Endothelial cell of umbilical vein (primary cell): ENCODE measurements at regions not wholly inside any gene's neighbourhood (a gene's known extent, or its start where the extent isn't known, plus 50 kb on each side); places are given as distances from the start of the nearest gene placed in this dataset.

Experiments
- BruUV-seq: library from RNA; stranded (reverse); fragments of 400-500 nt; replicated peaks from 2 replicates; lab custom pipeline; 2021; lab: Mats Ljungman, UMichigan
- CTCF ChIA-PET: fragments of 300-600, 350-600 bp; sonication (Branson Sonifier 250); formaldehyde crosslinking; loops from one replicate; lab custom pipeline; 2021; ENCODE audit warnings: antibody characterized with exemption, inconsistent platforms; lab: Charles Lee
- POLR2A ChIA-PET: fragments of 300-600, 350-600 bp; sonication (Branson Sonifier 250); formaldehyde crosslinking; loops from one replicate; lab custom pipeline; 2021; ENCODE audit warnings: antibody characterized with exemption, inconsistent platforms; lab: Charles Lee
- DNase-seq: peaks from one replicate; pipeline ENCODE4 v3.0.0-alpha.2; 2011; ENCODE audit warnings: low read depth, low spot score
- FAIRE-seq: peaks from 2 replicates; lab custom pipeline; 2011; peaks lifted over from hg19 to GRCh38; lab: Jason Lieb, UNC
- H2AFZ ChIP-seq: 2 replicates; pipeline ENCODE4 v1.6.0; 2012; ENCODE audit warnings: low read depth, low read length, control low read depth, inconsistent platforms
- H3K27ac ChIP-seq: 2 replicates; pipeline ENCODE4 v1.5.1; 2011; ENCODE audit warnings: low read depth, mild to moderate bottlenecking, control low read depth, low read length, moderate library complexity; ENCODE audit not compliant: insufficient read depth
- H3K27me3 ChIP-seq, 2 experiments: 2 replicates each; pipeline versions ENCODE4 v1.6.0 to v1.6.1; 2011; ENCODE audit warnings: low read length in 2 of 2, mixed read lengths in 1 of 2; ENCODE audit not compliant: control insufficient read depth in 2 of 2, insufficient read depth in 2 of 2
- H3K36me3 ChIP-seq, 2 experiments: 2 replicates in 1 of 2; 3 replicates in 1 of 2; pipeline ENCODE4 v1.5.1; 2011; ENCODE audit warnings: low read length in 2 of 2, mild to moderate bottlenecking in 1 of 2, moderate library complexity in 1 of 2; ENCODE audit not compliant: control insufficient read depth in 2 of 2, insufficient read depth in 2 of 2; ENCODE audit errors: extremely low read depth in 1 of 2
- H3K4me1 ChIP-seq: 3 replicates; pipeline ENCODE4 v1.5.1; 2011; ENCODE audit warnings: mild to moderate bottlenecking, low read length; ENCODE audit not compliant: control insufficient read depth, insufficient read depth; ENCODE audit errors: extremely low read depth
- H3K4me2 ChIP-seq: 2 replicates; pipeline ENCODE4 v1.6.1; 2011; ENCODE audit warnings: low read length, control low read depth, mixed read lengths; ENCODE audit not compliant: insufficient read depth
- H3K4me3 ChIP-seq, 3 experiments: fragments of 200-600 bp in 1 of 3; sonication (generic), shearing (Covaris generic) in 1 of 3; replicated peaks in 1 of 3; 2 replicates each; pipeline ENCODE4 v1.5.1; 2011 to 2016; ENCODE audit warnings: control low read depth in 3 of 3, low read length in 3 of 3, mild to moderate bottlenecking in 2 of 3, inconsistent platforms in 1 of 3, low read depth in 1 of 3, moderate library complexity in 1 of 3; ENCODE audit not compliant: insufficient read depth in 1 of 3
- H3K79me2 ChIP-seq: 2 replicates; pipeline ENCODE4 v1.6.0; 2012; ENCODE audit warnings: low read length, inconsistent platforms; ENCODE audit not compliant: control insufficient read depth, insufficient read depth
- H3K9ac ChIP-seq: replicated peaks from 2 replicates; pipeline ENCODE3; 2011; ENCODE audit warnings: low read length, control low read depth; ENCODE audit not compliant: insufficient read depth; ENCODE audit errors: extremely low read depth
- H3K9me1 ChIP-seq: replicated peaks from 3 replicates; pipeline ENCODE4 v1.6.0; 2011; ENCODE audit warnings: mild to moderate bottlenecking, low read length; ENCODE audit not compliant: control insufficient read depth, insufficient read depth; ENCODE audit errors: extremely low read depth
- H3K9me3 ChIP-seq: replicated peaks from 2 replicates; pipeline ENCODE4 v1.5.1; 2012; ENCODE audit warnings: low read length, inconsistent platforms; ENCODE audit not compliant: control insufficient read depth, insufficient read depth
- H4K20me1 ChIP-seq: replicated peaks from 2 replicates; pipeline ENCODE3; 2011; ENCODE audit warnings: mild to moderate bottlenecking, low read length; ENCODE audit not compliant: control insufficient read depth, insufficient read depth; ENCODE audit errors: extremely low read depth
- EZH2 ChIP-seq: IDR thresholded peaks from 2 replicates; pipeline ENCODE4 v1.6.1; 2012; ENCODE audit warnings: borderline replicate concordance, low read depth, mild to moderate bottlenecking, moderate library complexity, low read length, inconsistent platforms; ENCODE audit not compliant: severe bottlenecking
- FOS ChIP-seq: IDR thresholded peaks from 2 replicates; pipeline ENCODE4 v1.6.1; 2011; ENCODE audit warnings: mild to moderate bottlenecking, low read length, moderate library complexity, borderline replicate concordance; ENCODE audit not compliant: insufficient read depth
- GATA2 ChIP-seq: IDR thresholded peaks from 2 replicates; pipeline ENCODE4 v1.7.0; 2011; ENCODE audit warnings: low read depth, mild to moderate bottlenecking, moderate library complexity, mixed read lengths, low read length; ENCODE audit not compliant: insufficient read length, insufficient read depth
- JUN ChIP-seq: IDR thresholded peaks from 2 replicates; pipeline ENCODE4 v1.6.1; 2011; ENCODE audit warnings: borderline replicate concordance, low read depth; ENCODE audit not compliant: insufficient read length, insufficient read depth
- MAX ChIP-seq: IDR thresholded peaks from 2 replicates; pipeline ENCODE4 v1.6.1; 2011; ENCODE audit not compliant: insufficient read depth, insufficient read length
- POLR2A ChIP-seq: IDR thresholded peaks from 2 replicates; pipeline ENCODE4 v1.6.1; 2012; ENCODE audit warnings: low read depth, mild to moderate bottlenecking, control low read depth, low read length
- POLR2AphosphoS5 ChIP-seq: IDR thresholded peaks from 2 replicates; pipeline ENCODE4 v1.6.1; 2012; ENCODE audit warnings: low read depth, mild to moderate bottlenecking, control low read depth, low read length, moderate library complexity; ENCODE audit not compliant: insufficient read depth
- dilution Hi-C: fragments of 300-500 bp; cut with MboI; formaldehyde crosslinking; loops from one replicate; pipeline ENCODE4 v1.15.0; 2019; ENCODE audit warnings: low sequenced_read_pairs; ENCODE audit not compliant: extremely low pct_ligation_motif_present
- intact Hi-C: fragments of 100-400 bp; cut with micrococcal nuclease; formaldehyde crosslinking; loops from one replicate; pipeline ENCODE4 v1.10.0; 2022
- TF ChIP-seq, protein P1 (sequence below), 2 donors: IDR thresholded peaks; 1 replicate in 1 of 2; 2 replicates in 1 of 2; pipeline ENCODE4 v1.5.1; 2011; ENCODE audit warnings: low read length in 2 of 2, mild to moderate bottlenecking in 2 of 2, moderate library complexity in 2 of 2, control low read depth in 1 of 2, inconsistent platforms in 1 of 2, low read depth in 1 of 2; ENCODE audit not compliant: insufficient read depth in 1 of 2; ENCODE audit errors: extremely low read depth in 1 of 2

- FAIRE-seq (no peak), DNase-seq (no peak)
- H3K36me3 ChIP-seq, result no peaks in the 10 kb centered on the region
- H4K20me1 ChIP-seq, result no peaks in the 10 kb centered on the region
- TF ChIP-seq POLR2AphosphoS5 (no peak), MAX (no peak), POLR2A (no peak), JUN (no peak), EZH2 (no peak), GATA2 (no peak), FOS (no peak)
- TF ChIP-seq, protein P1, sequence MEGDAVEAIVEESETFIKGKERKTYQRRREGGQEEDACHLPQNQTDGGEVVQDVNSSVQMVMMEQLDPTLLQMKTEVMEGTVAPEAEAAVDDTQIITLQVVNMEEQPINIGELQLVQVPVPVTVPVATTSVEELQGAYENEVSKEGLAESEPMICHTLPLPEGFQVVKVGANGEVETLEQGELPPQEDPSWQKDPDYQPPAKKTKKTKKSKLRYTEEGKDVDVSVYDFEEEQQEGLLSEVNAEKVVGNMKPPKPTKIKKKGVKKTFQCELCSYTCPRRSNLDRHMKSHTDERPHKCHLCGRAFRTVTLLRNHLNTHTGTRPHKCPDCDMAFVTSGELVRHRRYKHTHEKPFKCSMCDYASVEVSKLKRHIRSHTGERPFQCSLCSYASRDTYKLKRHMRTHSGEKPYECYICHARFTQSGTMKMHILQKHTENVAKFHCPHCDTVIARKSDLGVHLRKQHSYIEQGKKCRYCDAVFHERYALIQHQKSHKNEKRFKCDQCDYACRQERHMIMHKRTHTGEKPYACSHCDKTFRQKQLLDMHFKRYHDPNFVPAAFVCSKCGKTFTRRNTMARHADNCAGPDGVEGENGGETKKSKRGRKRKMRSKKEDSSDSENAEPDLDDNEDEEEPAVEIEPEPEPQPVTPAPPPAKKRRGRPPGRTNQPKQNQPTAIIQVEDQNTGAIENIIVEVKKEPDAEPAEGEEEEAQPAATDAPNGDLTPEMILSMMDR (IDR thresholded peaks at IDR 0.05; ENCODE audit: extremely low read depth in 1 of 2, insufficient read depth in 1 of 2, low read depth in 1 of 2, low read length in 2 of 2), result no peak
- dilution Hi-C loops, result no loop called here
- no peak overlapping the region for H3K4me3 ChIP-seq
- H3K4me2 ChIP-seq, result no peak overlapping the region
- POLR2A ChIA-PET, result no interaction called here
- BruUV-seq, result no TSS peak
- no peaks in the 10 kb centered on the region for H3K79me2 ChIP-seq
- H3K9me3 ChIP-seq, result no peaks in the 10 kb centered on the region
- CTCF ChIA-PET, result interaction anchor here (1.1 kb wide), 1 partner anchor 18 kb away, joined by 3 read pairs; no protein-coding TSS in a partner anchor
- intact Hi-C loops, result no loop called here
- H3K9ac ChIP-seq, result no peak overlapping the region
- H3K4me1 ChIP-seq, result no peaks in the 10 kb centered on the region
- no peaks in the 10 kb centered on the region for H3K9me1 ChIP-seq
- H3K27ac ChIP-seq, result no peak overlapping the region
- H3K27me3 ChIP-seq, result no peaks in the 10 kb centered on the region
- H2AFZ ChIP-seq, result no peak overlapping the region
Measured at GRCh38 chr2:242041816-242042215, 172.3 kb downstream of the RTP5 start.
